ENCODE measurements at regions not wholly inside any gene's neighbourhood (a gene's known extent, or its start where the extent isn't known, plus 50 kb on each side); places are given as distances from the start of the nearest gene placed in this dataset.

DNA sequence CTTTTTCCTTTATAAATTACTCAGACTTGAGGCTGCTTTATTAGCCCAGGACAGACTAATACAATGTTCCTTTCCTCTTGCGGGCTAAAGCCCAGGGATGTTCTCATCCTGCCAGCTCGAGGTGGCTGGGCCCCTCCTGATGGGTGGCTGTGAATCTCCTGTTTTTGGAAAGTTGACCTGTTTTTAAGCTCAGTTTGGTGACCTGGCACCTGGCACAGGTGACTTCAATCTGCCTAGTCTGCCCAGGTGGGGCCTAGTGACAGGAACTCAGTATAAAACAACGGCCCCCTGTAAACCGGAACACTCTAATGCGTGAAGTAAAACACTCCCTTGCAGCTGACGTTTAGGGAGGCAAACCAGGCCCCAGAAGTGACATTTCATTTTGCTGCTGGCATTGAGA, 92.7 kb upstream of the SNTG2 start:
- no peak for DNase-seq

DNA sequence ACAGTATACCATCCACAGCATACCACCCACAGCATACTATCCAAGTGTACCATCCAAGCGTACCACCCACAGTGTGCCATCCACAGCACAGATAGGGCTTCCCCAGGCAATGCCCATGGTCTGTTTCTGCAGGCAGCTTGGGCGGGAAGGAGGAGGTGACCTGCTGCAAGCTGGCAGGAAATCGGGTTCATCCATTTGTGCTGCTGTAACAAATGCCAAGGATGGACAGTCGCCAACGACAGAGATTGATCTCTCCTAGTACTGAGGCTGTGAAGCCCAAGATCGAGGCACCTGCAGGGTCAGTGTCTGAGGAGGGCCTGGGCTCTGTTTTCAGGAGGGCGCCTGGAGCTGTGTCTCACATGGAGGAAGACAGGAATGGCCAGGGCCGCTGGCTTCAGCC, 93.6 kb upstream of the SNTG2 start:
- no peak for DNase-seq

- no peak for DNase-seq
Measured at GRCh38 chr2:856456-856855, 94.2 kb upstream of the SNTG2 start.

DNA sequence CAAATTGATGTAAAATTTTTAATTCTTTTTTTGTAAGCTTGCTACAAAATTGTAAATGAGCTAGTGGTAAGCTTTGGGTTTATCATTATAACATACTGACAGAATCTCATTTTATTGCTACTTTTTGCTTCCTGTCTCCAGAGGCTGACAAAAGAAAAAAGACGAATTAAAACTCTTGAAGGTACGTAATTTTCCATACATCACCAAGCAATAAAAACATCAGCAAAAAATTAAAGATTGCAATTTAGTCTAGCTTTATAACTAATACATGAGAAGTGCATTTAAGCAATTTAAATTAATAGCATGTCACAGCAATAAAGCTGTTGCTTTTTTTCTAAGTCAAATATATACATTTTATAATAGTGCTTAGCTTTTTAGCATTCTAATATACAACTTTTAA, 94.6 kb upstream of the SNTG2 start:
- no peak for DNase-seq

DNA sequence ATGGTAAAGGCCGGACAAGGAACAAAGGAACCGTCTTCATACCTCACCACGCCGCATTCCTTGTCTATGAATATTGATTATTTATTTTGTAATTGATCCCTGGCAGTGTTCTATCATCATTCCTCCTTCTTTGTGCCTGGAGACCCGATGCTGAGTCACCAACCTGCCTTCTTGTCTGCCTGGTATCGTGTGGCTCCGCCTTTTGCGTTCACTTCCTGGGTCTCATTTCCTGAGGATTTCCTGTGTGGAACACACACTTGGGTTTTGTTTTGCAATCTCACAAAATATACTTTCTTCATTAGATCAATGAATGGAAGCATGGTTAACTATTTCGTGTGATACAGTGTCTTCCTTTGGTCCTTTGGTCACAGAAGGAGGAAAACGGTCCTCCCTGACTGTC, 95.5 kb upstream of the SNTG2 start:
- peak; percentile 28 to 34 for DNase-seq

GRCh38 chr2:854460-854859, 96.2 kb upstream of the SNTG2 start:
- DNase-seq: no peak

- no peak for DNase-seq
Measured at GRCh38 chr2:853203-853870, 97.3 kb upstream of the SNTG2 start.

DNA sequence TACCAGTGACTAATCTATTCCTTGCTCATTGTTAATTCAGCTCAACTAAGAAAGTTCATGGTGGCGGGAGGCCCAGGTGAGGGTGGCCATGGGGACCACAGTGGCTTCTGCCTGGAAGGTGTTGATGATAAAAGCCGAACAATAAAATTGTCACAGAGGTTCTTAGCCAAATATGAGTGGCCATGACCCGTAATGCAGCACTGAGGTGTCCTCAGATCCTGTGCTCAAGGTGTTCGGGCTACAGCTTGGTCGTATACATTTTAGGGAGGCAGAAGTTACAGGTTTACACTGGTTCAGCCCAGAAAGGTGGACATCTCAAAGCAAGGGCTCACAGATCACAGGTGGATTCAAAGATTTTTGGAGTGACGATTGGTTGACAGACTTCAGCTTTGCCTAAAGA, 98.5 kb upstream of the SNTG2 start:
- DNase-seq: no peak

DNA sequence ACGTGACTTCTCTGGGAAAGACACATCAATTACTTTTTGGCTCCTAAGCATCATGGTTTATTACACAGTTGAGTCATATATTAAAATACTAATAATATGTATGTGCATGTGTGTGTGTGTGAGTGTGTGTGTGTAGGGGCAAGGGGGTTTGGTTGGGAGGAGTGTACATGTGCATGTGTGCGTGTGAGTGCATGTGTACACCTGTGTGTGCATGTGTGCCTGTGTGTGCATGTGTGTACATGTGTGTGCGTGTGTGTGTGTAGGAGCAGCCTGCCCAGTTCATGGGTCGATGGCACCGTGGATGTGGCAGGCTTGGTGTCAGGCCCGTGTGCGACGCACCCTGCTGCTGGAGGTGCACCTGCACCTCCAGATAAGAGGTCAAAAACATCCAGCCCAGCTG, 99.0 kb upstream of the SNTG2 start:
- DNase-seq: no peak

DNA sequence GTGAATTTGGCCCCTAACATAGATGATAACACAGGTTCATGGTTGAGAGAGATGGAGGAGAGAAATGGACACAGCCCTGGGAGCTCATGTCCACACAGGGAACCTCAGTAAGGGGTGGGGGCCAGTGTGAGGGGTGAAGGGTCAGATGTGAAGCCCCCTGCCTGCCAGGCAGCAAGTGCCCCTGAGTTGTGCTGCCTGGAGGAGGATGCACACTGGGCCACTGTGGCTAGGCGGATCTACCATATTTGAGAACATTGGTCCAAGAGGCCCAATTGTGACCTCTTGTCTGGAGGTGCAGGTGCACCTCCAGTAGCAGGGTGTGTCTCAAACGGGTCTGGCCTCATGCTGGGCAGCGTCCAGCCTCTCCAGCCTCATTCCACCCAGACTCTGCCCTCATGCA, 99.6 kb upstream of the SNTG2 start:
- no peak for DNase-seq

- DNase-seq: no peak
Measured at GRCh38 chr2:850429-850828, 100.2 kb upstream of the SNTG2 start.

DNA sequence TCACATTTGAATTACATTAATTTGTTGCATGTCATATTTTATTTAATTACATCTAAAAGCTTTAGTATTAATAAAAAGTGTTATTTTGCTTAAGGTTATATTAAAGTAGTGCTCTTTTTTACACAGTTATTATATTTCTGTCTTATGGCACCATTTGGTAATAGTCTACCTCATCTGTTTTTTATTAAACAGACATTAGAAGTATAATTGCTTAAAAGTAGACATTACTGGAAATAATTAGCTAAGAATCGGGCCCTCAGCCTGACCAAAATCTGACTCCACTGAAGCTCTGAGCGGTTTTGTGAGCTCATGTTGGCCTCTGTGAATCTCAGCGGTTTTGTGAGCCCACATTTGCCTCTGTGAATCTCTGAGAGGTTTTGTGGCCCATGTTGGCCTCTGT, 102.5 kb upstream of the SNTG2 start:
- no peak for DNase-seq

DNA sequence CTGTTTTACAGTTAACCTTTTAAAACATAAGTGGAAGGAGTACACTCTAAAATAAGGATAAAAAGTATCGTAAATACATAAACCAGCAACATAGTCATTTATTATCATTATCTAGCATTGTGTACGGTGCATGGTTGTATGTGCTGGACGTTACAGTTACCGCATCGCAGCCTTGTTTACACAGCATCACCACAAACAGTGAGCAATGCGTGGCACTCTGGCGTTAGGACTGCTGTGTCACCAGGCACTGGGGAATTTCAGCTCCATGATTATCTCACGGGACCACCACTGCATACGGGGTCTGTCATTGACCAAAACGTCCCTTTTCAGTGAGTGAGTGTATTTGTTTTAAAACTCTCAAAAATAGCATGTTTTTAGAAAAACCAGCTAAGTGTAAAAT, 103.0 kb upstream of the SNTG2 start:
- DNase-seq: no peak

- peak; percentile 1 to 12 for DNase-seq
Measured at GRCh38 chr2:844715-845114, 105.9 kb upstream of the SNTG2 start.

GRCh38 chr2:842151-842803, 108.4 kb upstream of the SNTG2 start:
- no peak for DNase-seq

GRCh38 chr2:841036-841435, 109.6 kb upstream of the SNTG2 start:
- DNase-seq: no peak

GRCh38 chr2:834233-834632, 116.4 kb upstream of the SNTG2 start:
- DNase-seq: no peak

DNA sequence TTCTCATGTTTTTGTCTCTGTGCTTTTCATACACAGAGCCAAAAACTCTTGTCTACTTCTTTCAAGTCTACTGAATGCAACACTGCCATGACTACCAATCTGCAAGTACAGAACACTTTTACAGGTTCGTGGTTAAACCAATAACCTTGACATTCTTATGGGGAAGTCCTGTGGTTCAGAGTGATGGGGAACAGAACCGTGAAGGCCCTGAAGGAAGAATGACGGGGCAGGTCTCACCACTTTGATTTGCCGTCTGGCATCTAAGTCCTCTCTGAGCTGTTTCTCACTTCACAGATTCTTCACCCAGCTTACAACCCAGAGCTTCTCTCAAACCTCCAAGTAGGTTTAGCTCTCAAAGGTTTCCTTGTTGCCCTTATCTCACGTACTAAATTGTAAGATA, 117.5 kb upstream of the SNTG2 start:
- DNase-seq: no peak

DNA sequence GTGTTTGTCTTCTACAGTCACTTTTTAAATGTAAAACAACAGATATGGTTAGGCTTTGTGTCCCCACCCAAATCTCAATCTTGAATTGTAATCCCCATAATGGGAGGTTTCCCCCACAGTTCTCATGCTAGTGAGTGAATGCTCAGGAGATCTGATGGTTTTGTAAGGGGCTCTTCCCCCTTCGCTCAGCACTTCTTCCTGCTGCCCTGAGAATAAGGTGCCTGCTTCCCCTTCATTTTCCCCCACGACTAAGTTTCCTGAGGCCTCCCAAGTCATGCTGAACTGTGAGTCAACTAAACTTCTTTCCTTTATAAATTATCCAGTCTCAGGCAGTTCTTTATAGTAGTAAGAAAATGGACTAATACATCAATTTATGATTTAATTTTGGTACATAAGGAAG, 118.0 kb upstream of the SNTG2 start:
- DNase-seq: no peak

DNA sequence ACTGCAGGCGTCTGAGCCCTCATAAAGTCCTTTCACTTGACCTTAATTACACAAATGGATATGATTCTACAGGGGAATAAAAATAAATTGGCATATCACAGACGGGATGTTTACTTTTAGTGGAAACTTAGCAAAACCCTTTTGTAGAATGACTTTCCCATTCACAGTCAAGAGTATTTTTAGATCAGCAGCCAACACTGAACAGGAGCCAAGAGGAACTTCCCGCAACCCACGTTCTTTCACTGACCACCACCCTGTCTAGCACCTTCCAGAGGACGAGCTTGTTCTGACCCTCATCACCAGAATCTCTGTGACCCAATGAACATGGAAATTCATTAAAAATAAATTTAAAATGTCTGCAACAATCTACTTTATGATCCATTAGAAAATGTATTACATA, 119.0 kb upstream of the SNTG2 start:
- DNase-seq: no peak

- DNase-seq: no peak
Measured at GRCh38 chr2:831225-831536, 119.5 kb upstream of the SNTG2 start.

- DNase-seq: no peak
Measured at GRCh38 chr2:830419-831224, 120.0 kb upstream of the SNTG2 start.

GRCh38 chr2:829047-829446, 121.6 kb upstream of the SNTG2 start:
- DNase-seq: no peak

GRCh38 chr2:824954-825353, 125.7 kb upstream of the SNTG2 start:
- no peak for DNase-seq

DNA sequence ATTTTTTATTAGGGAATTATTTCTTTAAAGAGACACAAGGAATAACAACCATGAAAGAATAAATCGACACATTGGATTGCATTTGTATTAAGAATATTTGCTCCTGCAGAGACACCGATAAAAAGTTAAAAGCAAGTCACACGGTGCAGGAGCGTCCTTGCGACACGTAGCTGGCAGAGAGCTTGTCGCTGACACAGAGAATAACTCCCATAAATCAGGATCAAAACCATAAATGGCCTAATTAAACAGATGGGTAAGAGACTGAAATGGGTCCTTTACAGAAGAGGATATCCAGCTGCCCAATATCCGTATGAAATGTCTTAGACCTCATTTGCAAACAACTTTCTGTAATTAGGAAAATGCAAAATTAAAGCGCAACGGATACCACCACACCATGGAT, 126.1 kb upstream of the SNTG2 start:
- no peak for DNase-seq

Measured in Kasumi-1 (cell line).